Ishikawa (cell line): ENCODE measurements at regions not wholly inside any gene's neighbourhood (a gene's known extent, or its start where the extent isn't known, plus 50 kb on each side); places are given as distances from the start of the nearest gene placed in this dataset.

Experiments
- CEBPB ChIP-seq: IDR thresholded peaks from 2 replicates; pipeline ENCODE4 v1.6.1; 2012
- EP300 ChIP-seq: IDR thresholded peaks from 2 replicates; pipeline ENCODE4 v1.6.1; 2012; ENCODE audit warnings: borderline replicate concordance
- MAX ChIP-seq: IDR thresholded peaks from 2 replicates; pipeline ENCODE4 v1.6.1; 2012
- NFIC ChIP-seq: IDR thresholded peaks from 2 replicates; pipeline ENCODE4 v1.6.1; 2012
- RAD21 ChIP-seq: IDR thresholded peaks from 2 replicates; pipeline ENCODE4 v1.6.1; 2012; ENCODE audit warnings: low read depth
- REST ChIP-seq: IDR thresholded peaks from 2 replicates; pipeline ENCODE4 v1.6.1; 2012; ENCODE audit warnings: low read depth, mild to moderate bottlenecking
- TAF1 ChIP-seq: IDR thresholded peaks from 2 replicates; pipeline ENCODE4 v1.6.1; 2012; ENCODE audit warnings: low read depth, mild to moderate bottlenecking
- USF1 ChIP-seq: IDR thresholded peaks from 2 replicates; pipeline ENCODE4 v1.6.1; 2012

GRCh38 chr7:93039282-93039681, 78.5 kb downstream of the SAMD9 start:
- TF ChIP-seq NFIC = no peak
- no peak for TF ChIP-seq REST
- no peak for TF ChIP-seq EP300
- no peak for TF ChIP-seq MAX
- TF ChIP-seq USF1 = no peak
- TF ChIP-seq RAD21 = no peak
- TF ChIP-seq TAF1 = no peak
- no peak for TF ChIP-seq CEBPB
